HUES48 (cell line): ENCODE measurements at regions not wholly inside any gene's neighbourhood (a gene's known extent, or its start where the extent isn't known, plus 50 kb on each side); places are given as distances from the start of the nearest gene placed in this dataset.

ENCODE experiments used
- H3K27ac ChIP-seq: one replicate; pipeline ENCODE4 v1.7.0; 2013; ENCODE audit warnings: low read depth, low read length, inconsistent platforms
- H3K27me3 ChIP-seq: 2 replicates; pipeline ENCODE4 v1.6.1; 2013; ENCODE audit warnings: mild to moderate bottlenecking, low read length; ENCODE audit not compliant: control insufficient read depth, insufficient read depth
- H3K36me3 ChIP-seq: 2 replicates; pipeline ENCODE4 v1.6.1; 2013; ENCODE audit warnings: low read length; ENCODE audit not compliant: control insufficient read depth, insufficient read depth
- H3K4me1 ChIP-seq: 2 replicates; pipeline ENCODE4 v1.6.1; 2013; ENCODE audit warnings: mild to moderate bottlenecking, low read length; ENCODE audit not compliant: control insufficient read depth, insufficient read depth
- H3K4me3 ChIP-seq: 2 replicates; pipeline ENCODE4 v1.5.1; 2013; ENCODE audit warnings: mild to moderate bottlenecking, low read depth, low read length
- H3K9ac ChIP-seq: 2 replicates; pipeline ENCODE4 v1.6.1; 2013; ENCODE audit warnings: mild to moderate bottlenecking, low read depth, low read length, moderate library complexity
- H3K9me3 ChIP-seq: 2 replicates; pipeline ENCODE4 v1.6.1; 2013; ENCODE audit warnings: low read length; ENCODE audit not compliant: control insufficient read depth, insufficient read depth

GRCh38 chr2:216286616-216287231 is 85.6 kb downstream of the MARCHF4 start:
- no peak overlapping the region for H3K4me3 ChIP-seq
- H3K27ac ChIP-seq = peak overlapping the region; percentile 76
- no peaks in the 10 kb centered on the region for H3K9me3 ChIP-seq
- no peaks in the 10 kb centered on the region for H3K36me3 ChIP-seq
- no peak overlapping the region for H3K9ac ChIP-seq
- no peaks in the 10 kb centered on the region for H3K27me3 ChIP-seq
- peaks cover 28% of the 10 kb centered on the region for H3K4me1 ChIP-seq

DNA sequence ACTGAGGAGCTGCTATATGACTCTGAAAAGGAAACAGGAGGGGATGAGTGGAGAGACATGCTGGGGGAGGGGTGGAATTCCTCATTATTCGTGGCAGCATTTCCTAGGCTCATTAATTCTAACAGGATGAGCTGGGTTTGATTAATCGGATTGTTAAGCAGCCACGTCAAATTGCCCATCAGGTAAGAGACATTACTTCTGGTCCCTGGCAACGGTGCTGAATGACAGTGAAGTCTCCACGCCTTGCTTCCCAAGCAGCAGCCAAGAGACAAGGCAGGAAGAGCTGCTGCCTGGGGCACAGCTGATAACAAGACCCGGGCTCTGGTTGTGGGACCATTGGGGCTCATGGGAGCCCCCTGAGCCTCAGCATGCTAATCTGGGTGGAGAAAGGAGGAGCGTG is 86.6 kb downstream of the MARCHF4 start:
- no peak overlapping the region for H3K9ac ChIP-seq
- H3K9me3 ChIP-seq = no peaks in the 10 kb centered on the region
- no peak overlapping the region for H3K4me3 ChIP-seq
- no peak overlapping the region for H3K27ac ChIP-seq
- peaks cover 33% of the 10 kb centered on the region for H3K4me1 ChIP-seq
- H3K36me3 ChIP-seq = no peaks in the 10 kb centered on the region
- no peaks in the 10 kb centered on the region for H3K27me3 ChIP-seq

GRCh38 chr2:216284708-216285107 is 87.6 kb downstream of the MARCHF4 start:
- no peaks in the 10 kb centered on the region for H3K27me3 ChIP-seq
- H3K4me3 ChIP-seq = no peak overlapping the region
- H3K27ac ChIP-seq = no peak overlapping the region
- H3K9me3 ChIP-seq = no peaks in the 10 kb centered on the region
- no peak overlapping the region for H3K9ac ChIP-seq
- no peaks in the 10 kb centered on the region for H3K36me3 ChIP-seq
- peaks cover 33% of the 10 kb centered on the region for H3K4me1 ChIP-seq

DNA sequence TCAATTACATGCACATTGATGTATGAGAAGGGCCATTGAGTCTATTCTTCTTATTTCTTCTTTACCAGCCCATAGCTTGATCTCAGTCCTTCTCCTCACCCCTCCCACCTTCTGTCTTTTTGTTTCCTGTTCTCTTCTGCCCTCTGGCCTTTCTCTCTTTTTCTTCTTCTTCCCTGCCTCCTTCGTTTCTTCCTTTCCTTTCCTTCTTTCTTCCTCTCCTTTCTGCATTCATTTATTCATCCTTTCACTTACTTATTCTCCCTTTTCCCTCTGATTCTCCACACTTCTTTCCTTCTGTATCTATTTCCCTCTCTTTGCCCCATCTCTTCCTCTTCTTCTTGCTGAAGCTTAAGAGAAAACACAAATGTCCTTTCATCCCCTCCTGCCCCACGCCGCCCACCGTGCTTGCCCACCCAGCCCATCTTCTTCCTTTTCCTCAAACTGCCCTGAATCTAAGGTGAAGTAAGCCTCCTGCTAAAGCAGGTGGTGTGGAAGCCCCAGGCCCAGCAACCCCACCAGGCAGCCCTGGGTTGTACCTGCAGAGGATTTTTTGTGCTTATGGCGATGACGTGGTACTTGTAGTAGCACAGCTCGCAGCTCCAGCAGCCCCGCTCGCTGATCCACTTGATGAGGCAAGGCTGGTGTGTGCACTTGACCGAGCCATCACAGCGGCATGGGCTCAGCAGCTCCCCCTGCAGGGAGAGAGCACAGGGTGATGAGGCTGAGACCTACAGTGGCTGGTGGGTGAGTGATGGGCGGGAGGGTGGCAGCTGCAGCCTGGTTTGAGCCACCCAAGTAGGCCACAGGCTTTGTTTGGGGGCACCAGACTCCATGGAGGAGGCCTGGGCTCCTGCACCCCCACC is 89.0 kb downstream of the MARCHF4 start:
- Histone ChIP-seq H3K27ac (no peak overlapping the region), H3K4me1 (peaks cover 27% of the 10 kb centered on the region), H3K27me3 (no peaks in the 10 kb centered on the region), H3K4me3 (no peak overlapping the region), H3K36me3 (no peaks in the 10 kb centered on the region), H3K9ac (no peak overlapping the region), H3K9me3 (no peaks in the 10 kb centered on the region)

- Histone ChIP-seq H3K9ac (no peak overlapping the region), H3K4me3 (no peak overlapping the region), H3K36me3 (no peaks in the 10 kb centered on the region), H3K4me1 (peaks cover 24% of the 10 kb centered on the region), H3K9me3 (no peaks in the 10 kb centered on the region), H3K27me3 (no peaks in the 10 kb centered on the region), H3K27ac (no peak overlapping the region)
These were observed 90.4 kb downstream of the MARCHF4 start for GRCh38 chr2:216281876-216282275.

GRCh38 chr2:216281316-216281715 is 91.0 kb downstream of the MARCHF4 start:
- Histone ChIP-seq H3K27me3 (no peaks in the 10 kb centered on the region), H3K4me1 (peaks cover 24% of the 10 kb centered on the region), H3K9me3 (no peaks in the 10 kb centered on the region), H3K27ac (no peak overlapping the region), H3K4me3 (no peak overlapping the region), H3K9ac (no peak overlapping the region), H3K36me3 (no peaks in the 10 kb centered on the region)

GRCh38 chr2:216279459-216279858 is 92.8 kb downstream of the MARCHF4 start:
- Histone ChIP-seq H3K27ac (no peak overlapping the region), H3K4me1 (peaks cover 14% of the 10 kb centered on the region; the same call in 1 of the 2 replicates), H3K36me3 (no peaks in the 10 kb centered on the region), H3K9me3 (no peaks in the 10 kb centered on the region), H3K27me3 (no peaks in the 10 kb centered on the region), H3K9ac (no peak overlapping the region), H3K4me3 (no peak overlapping the region)

- Histone ChIP-seq H3K27ac (no peak overlapping the region), H3K36me3 (no peaks in the 10 kb centered on the region), H3K9ac (no peak overlapping the region), H3K4me1 (peaks cover 14% of the 10 kb centered on the region; the same call in 1 of the 2 replicates), H3K27me3 (no peaks in the 10 kb centered on the region), H3K4me3 (no peak overlapping the region), H3K9me3 (no peaks in the 10 kb centered on the region)
These were observed 93.3 kb downstream of the MARCHF4 start for GRCh38 chr2:216279031-216279430.

GRCh38 chr2:216275890-216276289 is 96.4 kb downstream of the MARCHF4 start:
- Histone ChIP-seq H3K36me3 (no peaks in the 10 kb centered on the region), H3K4me3 (no peak overlapping the region), H3K9me3 (no peaks in the 10 kb centered on the region), H3K27me3 (no peaks in the 10 kb centered on the region), H3K27ac (no peak overlapping the region), H3K4me1 (peaks cover 3% of the 10 kb centered on the region; the same call in 1 of the 2 replicates), H3K9ac (no peak overlapping the region)

- H3K27ac ChIP-seq = no peak overlapping the region
- no peaks in the 10 kb centered on the region for H3K36me3 ChIP-seq
- no peak overlapping the region for H3K4me3 ChIP-seq
- peaks cover 3% of the 10 kb centered on the region; the same call in 1 of the 2 replicates for H3K4me1 ChIP-seq
- H3K27me3 ChIP-seq = no peaks in the 10 kb centered on the region
- H3K9me3 ChIP-seq = no peaks in the 10 kb centered on the region
- H3K9ac ChIP-seq = no peak overlapping the region
These were observed 98.0 kb downstream of the MARCHF4 start for GRCh38 chr2:216274194-216274840.

DNA sequence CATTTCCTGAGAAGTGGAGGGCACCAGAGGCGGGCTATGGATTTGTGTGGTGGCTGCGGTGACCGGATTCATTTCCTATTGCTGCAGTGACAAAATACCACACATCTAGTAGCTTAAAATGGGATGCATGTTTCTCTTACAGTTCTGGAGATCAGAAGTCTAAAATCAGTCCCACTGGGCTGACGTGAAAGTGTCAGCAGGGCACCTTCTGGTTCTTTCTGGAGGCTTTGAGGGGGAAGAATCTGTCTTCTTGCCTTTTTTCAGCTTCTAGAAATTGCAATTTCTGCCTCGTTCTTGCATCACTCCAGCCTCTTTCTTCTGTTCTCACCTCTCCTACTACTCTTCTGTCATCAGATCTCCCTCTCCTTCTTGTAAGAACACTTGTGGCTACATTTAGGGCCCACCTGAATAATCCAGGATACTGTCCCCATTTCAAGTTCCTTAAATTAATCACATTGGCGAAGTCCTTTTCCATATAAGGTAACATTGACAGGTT is 111.2 kb downstream of the MARCHF4 start:
- Histone ChIP-seq H3K9ac (no peak overlapping the region), H3K36me3 (no peaks in the 10 kb centered on the region), H3K9me3 (no peaks in the 10 kb centered on the region)

More for the DNA sequence above, 111.2 kb downstream of the MARCHF4 start:
- Histone ChIP-seq H3K4me3 (no peak overlapping the region), H3K27ac (no peak overlapping the region), H3K27me3 (no peaks in the 10 kb centered on the region), H3K4me1 (no peaks in the 10 kb centered on the region)
